HG02588 (cell line): ENCODE measurements at regions not wholly inside any gene's neighbourhood (a gene's known extent, or its start where the extent isn't known, plus 50 kb on each side); places are given as distances from the start of the nearest gene placed in this dataset.
"Not testable (repeated sequence)": the region's sequence is repeated elsewhere in the genome, so short reads cannot be mapped to it uniquely, and the experiment has no call there.

Experiments
- ATAC-seq: cut with Tn5 transposase; IDR thresholded peaks from one replicate; pipeline ENCODE4 v1.9.1; 2021; ENCODE audit warnings: mild to moderate bottlenecking, moderate library complexity; ENCODE audit not compliant: unreplicated experiment

- no peak for ATAC-seq
Observed at GRCh38 chr4:125262502-125262901, 52.3 kb upstream of the FAT4 start.

GRCh38 chr4:125262079-125262478, 52.7 kb upstream of the FAT4 start:
- ATAC-seq = no peak

- no peak for ATAC-seq
Observed at GRCh38 chr4:125254106-125254505, 60.6 kb upstream of the FAT4 start.

- ATAC-seq = no peak
Observed at GRCh38 chr4:125244848-125245450, 69.8 kb upstream of the FAT4 start.

- ATAC-seq = no peak
Observed at GRCh38 chr4:125243789-125244397, 70.9 kb upstream of the FAT4 start.

- no peak for ATAC-seq
Observed at GRCh38 chr4:125235971-125236370, 78.8 kb upstream of the FAT4 start.

GRCh38 chr4:125231661-125232060, 83.1 kb upstream of the FAT4 start:
- no peak for ATAC-seq

GRCh38 chr4:125229596-125230058, 85.1 kb upstream of the FAT4 start:
- ATAC-seq = no peak

GRCh38 chr4:125225806-125226205, 88.9 kb upstream of the FAT4 start:
- ATAC-seq = no peak

GRCh38 chr4:125200556-125200955, 114.2 kb upstream of the FAT4 start:
- no peak for ATAC-seq

GRCh38 chr4:125198916-125199315, 115.8 kb upstream of the FAT4 start:
- no peak for ATAC-seq

GRCh38 chr4:125191874-125192459, 122.8 kb upstream of the FAT4 start:
- not testable (repeated sequence) for ATAC-seq

GRCh38 chr4:125191232-125191631, 123.5 kb upstream of the FAT4 start:
- ATAC-seq = no peak

- ATAC-seq = no peak
Observed at GRCh38 chr4:125187226-125188176, 127.3 kb upstream of the FAT4 start.

GRCh38 chr4:125184116-125184515, 130.6 kb upstream of the FAT4 start:
- ATAC-seq = no peak

- ATAC-seq = no peak
Observed at GRCh38 chr4:125181804-125182203, 133.0 kb upstream of the FAT4 start.

- no peak for ATAC-seq
Observed at GRCh38 chr4:125179727-125180126, 135.0 kb upstream of the FAT4 start.

- no peak for ATAC-seq
Observed at GRCh38 chr4:125169192-125169591, 145.6 kb upstream of the FAT4 start.

- ATAC-seq = no peak
Observed at GRCh38 chr4:125168531-125168930, 146.2 kb upstream of the FAT4 start.

GRCh38 chr4:125166012-125166411, 148.7 kb upstream of the FAT4 start:
- ATAC-seq = not testable (repeated sequence)

- ATAC-seq = no peak
Observed at GRCh38 chr4:125159001-125159400, 155.8 kb upstream of the FAT4 start.
